Peyer's patch (tissue), 4 donors: ENCODE measurements at regions not wholly inside any gene's neighbourhood (a gene's known extent, or its start where the extent isn't known, plus 50 kb on each side); places are given as distances from the start of the nearest gene placed in this dataset.

Experiments used
- DNase-seq, 3 donors: peaks; one replicate each; pipeline ENCODE4 v3.0.0-alpha.2; 2017 to 2019
- H3K27ac ChIP-seq, 4 donors: fragments of 200-600 bp; sonication (generic); one replicate each; pipeline ENCODE4 v1.5.1; 2016 to 2019
- H3K27me3 ChIP-seq, 2 donors: fragments of 200-600 bp; sonication (generic); one replicate each; pipeline ENCODE4 v1.5.1; 2019
- H3K36me3 ChIP-seq, 3 donors: fragments of 200-600 bp; sonication (generic); one replicate each; pipeline ENCODE4 v1.5.1; 2016 to 2019
- H3K4me1 ChIP-seq, 4 donors: fragments of 200-600 bp; sonication (generic); one replicate each; pipeline ENCODE4 v1.5.1; 2016 to 2019
- H3K4me3 ChIP-seq, 4 donors: fragments of 200-600 bp; sonication (generic); 1 replicate in 3 of 4; 2 replicates in 1 of 4; pipeline ENCODE4 v1.5.1; 2016 to 2019; ENCODE audit warnings: mild to moderate bottlenecking in 1 of 4
- H3K9me3 ChIP-seq, 4 donors: fragments of 200-600 bp; sonication (generic); one replicate each; pipeline ENCODE4 v1.5.1; 2016 to 2019; ENCODE audit warnings: mild to moderate bottlenecking in 1 of 4
- POLR2A ChIP-seq, 2 donors: fragments of 450-650 bp; IDR thresholded peaks; one replicate each; pipeline ENCODE4 v1.5.1; 2017; ENCODE audit warnings: antibody characterized with exemption in 2 of 2, mild to moderate bottlenecking in 2 of 2, moderate library complexity in 2 of 2
- TF ChIP-seq, protein P1 (sequence below), 6 experiments: fragments of 450-650 bp in 4 of 6; fragments of 200-600 bp in 2 of 6; sonication (generic) in 1 of 6; IDR thresholded peaks; one replicate each; pipeline ENCODE4 v1.5.1; 2017 to 2019; ENCODE audit warnings: antibody characterized with exemption in 6 of 6, mild to moderate bottlenecking in 3 of 6, moderate library complexity in 1 of 6

DNA sequence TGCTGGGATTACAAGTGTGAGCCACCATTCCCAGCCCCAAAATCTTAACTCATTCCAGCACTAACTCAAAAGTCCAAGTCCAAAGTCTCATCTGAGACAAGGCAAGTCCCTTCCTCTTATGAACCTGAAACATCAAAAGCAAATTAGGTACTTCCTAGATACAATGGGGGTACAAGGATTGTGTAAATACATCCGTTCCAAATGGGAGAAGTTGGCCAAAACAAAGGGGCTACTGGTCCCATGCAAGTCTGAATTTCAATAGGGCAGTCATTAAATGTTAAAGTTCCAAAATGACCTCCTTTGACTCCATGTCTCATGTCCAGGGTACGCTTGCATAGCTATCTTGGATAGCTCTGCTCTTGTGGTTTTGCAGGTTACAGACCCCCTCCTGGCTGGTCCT, 94.7 kb upstream of the PPM1H start:
- Histone ChIP-seq H3K4me3 (no peak overlapping the region), H3K27ac (no peak overlapping the region), H3K27me3 (no peaks in the 10 kb centered on the region), H3K36me3 (no peaks in the 10 kb centered on the region), H3K9me3 (no peaks in the 10 kb centered on the region), H3K4me1 (no peaks in the 10 kb centered on the region)
- TF ChIP-seq, protein P1, sequence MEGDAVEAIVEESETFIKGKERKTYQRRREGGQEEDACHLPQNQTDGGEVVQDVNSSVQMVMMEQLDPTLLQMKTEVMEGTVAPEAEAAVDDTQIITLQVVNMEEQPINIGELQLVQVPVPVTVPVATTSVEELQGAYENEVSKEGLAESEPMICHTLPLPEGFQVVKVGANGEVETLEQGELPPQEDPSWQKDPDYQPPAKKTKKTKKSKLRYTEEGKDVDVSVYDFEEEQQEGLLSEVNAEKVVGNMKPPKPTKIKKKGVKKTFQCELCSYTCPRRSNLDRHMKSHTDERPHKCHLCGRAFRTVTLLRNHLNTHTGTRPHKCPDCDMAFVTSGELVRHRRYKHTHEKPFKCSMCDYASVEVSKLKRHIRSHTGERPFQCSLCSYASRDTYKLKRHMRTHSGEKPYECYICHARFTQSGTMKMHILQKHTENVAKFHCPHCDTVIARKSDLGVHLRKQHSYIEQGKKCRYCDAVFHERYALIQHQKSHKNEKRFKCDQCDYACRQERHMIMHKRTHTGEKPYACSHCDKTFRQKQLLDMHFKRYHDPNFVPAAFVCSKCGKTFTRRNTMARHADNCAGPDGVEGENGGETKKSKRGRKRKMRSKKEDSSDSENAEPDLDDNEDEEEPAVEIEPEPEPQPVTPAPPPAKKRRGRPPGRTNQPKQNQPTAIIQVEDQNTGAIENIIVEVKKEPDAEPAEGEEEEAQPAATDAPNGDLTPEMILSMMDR (IDR thresholded peaks at IDR 0.05), result no peak
- no peak for TF ChIP-seq POLR2A (IDR thresholded peaks at IDR 0.05)
- DNase-seq, result no peak

DNA sequence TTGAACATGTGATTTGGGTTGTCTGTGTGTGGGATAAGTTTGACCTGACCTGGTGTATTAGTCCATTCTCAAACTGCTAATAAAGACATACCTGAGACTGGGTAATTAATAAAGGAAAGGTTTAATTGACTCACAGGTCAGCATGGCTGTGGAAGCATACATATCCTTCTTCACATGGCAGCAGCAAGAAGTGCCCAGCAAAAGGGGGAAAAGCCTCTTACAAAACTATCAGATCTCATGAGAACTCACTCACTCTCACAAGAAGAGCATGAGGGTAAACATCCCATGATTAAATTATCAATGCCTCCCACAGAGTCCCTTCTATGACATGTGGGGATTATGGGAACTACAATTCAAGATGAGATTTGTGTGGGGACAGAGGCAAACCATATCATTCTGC, 94.0 kb upstream of the PPM1H start:
- Histone ChIP-seq H3K9me3 (no peaks in the 10 kb centered on the region), H3K4me3 (no peak overlapping the region), H3K36me3 (no peaks in the 10 kb centered on the region), H3K27ac (no peak overlapping the region), H3K4me1 (no peaks in the 10 kb centered on the region), H3K27me3 (no peaks in the 10 kb centered on the region)
- no peak for TF ChIP-seq POLR2A (IDR thresholded peaks at IDR 0.05)
- TF ChIP-seq, protein P1 (IDR thresholded peaks at IDR 0.05), result no peak
- DNase-seq, result no peak

DNA sequence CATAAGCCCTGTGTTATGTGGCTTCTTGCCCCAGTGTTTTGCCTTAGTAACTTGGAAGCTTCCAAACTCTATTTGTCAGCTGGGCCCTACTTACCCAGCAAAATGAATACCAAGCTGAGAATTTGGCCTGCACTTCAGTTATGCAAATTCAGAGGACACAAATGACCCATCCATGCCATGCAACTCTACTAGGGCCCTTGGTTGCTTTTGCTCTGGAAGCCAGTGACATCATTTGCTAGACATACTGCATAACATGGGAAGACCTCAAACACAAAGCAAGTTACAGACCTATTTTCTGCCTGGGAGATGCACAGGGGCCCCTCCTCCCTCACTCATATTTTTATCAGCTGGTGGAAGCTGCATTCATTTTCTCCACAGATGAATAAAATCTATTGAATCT, 90.2 kb upstream of the PPM1H start:
- no peak for DNase-seq
- no peaks in the 10 kb centered on the region for H3K36me3 ChIP-seq
- no peak overlapping the region for H3K4me3 ChIP-seq
- H3K27ac ChIP-seq, result no peak overlapping the region
- H3K4me1 ChIP-seq, result no peaks in the 10 kb centered on the region
- no peaks in the 10 kb centered on the region for H3K27me3 ChIP-seq
- TF ChIP-seq, protein P1 (IDR thresholded peaks at IDR 0.05), result no peak
- no peak for TF ChIP-seq POLR2A (IDR thresholded peaks at IDR 0.05)
- H3K9me3 ChIP-seq, result no peaks in the 10 kb centered on the region

DNA sequence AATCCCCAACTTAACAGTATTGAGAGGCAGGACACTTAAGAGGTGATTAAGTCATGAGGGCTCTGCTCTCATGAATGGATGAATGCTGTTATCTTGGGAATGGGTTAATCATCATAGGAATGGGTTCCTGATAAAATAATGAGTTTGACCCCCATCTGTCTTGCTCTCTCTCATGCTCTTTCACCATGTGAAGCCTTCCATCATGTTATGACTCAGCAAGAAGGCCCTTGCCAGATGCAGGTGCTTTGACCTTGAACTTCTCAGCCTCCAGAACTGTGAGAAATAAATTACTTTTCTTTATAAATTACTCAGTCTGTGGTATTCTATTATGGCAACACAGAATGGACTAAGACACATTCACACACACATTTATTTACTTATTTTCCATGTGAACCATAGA, 89.0 kb upstream of the PPM1H start:
- TF ChIP-seq, protein P1 (IDR thresholded peaks at IDR 0.05), result no peak
- TF ChIP-seq POLR2A (IDR thresholded peaks at IDR 0.05), result no peak
- H3K27ac ChIP-seq, result no peak overlapping the region
- H3K27me3 ChIP-seq, result no peaks in the 10 kb centered on the region
- H3K4me3 ChIP-seq, result no peak overlapping the region
- no peaks in the 10 kb centered on the region for H3K9me3 ChIP-seq
- no peak for DNase-seq
- no peaks in the 10 kb centered on the region for H3K36me3 ChIP-seq
- no peaks in the 10 kb centered on the region for H3K4me1 ChIP-seq

DNA sequence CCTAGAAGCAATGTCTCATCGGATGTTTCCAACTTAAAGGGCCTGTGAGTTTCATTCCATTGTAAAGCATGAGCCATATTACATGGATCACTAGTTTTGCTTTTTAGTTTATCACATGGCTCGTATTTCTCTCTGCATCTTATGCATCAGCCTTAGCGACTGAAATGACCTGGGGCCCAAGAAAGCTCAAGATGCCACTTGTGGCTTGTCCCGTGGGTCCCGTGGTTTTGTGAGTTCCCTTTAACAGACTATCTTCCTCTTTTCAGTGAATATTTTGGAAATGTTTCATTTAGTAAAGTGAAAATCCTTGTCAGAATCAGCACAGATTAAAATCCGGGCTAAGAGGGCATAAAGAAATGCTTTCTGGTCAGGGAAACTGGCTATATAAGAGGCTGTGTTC, 86.2 kb upstream of the PPM1H start:
- Histone ChIP-seq H3K4me1 (no peaks in the 10 kb centered on the region), H3K27ac (no peak overlapping the region), H3K36me3 (no peaks in the 10 kb centered on the region), H3K9me3 (no peaks in the 10 kb centered on the region), H3K4me3 (no peak overlapping the region), H3K27me3 (no peaks in the 10 kb centered on the region)
- no peak for DNase-seq
- TF ChIP-seq, protein P1 (IDR thresholded peaks at IDR 0.05), result no peak
- TF ChIP-seq POLR2A (IDR thresholded peaks at IDR 0.05), result no peak

DNA sequence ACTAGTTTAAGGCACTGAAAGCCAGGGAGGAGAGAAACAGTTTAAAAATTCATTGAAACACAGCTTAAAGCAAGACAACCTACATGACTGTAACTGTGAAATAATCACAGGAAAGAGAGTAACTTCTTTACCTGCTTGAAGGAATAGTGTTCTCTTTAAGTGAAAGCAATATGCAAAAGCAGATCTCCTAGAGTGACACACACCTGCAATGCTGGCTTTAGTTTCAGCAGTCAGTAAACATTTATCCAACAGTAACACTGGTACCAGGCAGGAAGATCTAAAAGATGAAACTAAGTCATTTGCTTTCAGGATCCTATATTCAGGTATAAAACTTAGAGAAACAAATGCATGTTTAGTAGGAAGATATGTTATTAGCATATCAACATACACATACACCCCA, 85.3 kb upstream of the PPM1H start:
- H3K9me3 ChIP-seq, result no peaks in the 10 kb centered on the region
- H3K27me3 ChIP-seq, result no peaks in the 10 kb centered on the region
- H3K4me1 ChIP-seq, result no peaks in the 10 kb centered on the region
- no peaks in the 10 kb centered on the region for H3K36me3 ChIP-seq
- no peak overlapping the region for H3K4me3 ChIP-seq
- no peak for TF ChIP-seq POLR2A (IDR thresholded peaks at IDR 0.05)
- TF ChIP-seq, protein P1 (IDR thresholded peaks at IDR 0.05), result no peak
- DNase-seq, result no peak
- H3K27ac ChIP-seq, result no peak overlapping the region
